ENCODE measurements at regions not wholly inside any gene's neighbourhood (a gene's known extent, or its start where the extent isn't known, plus 50 kb on each side); places are given as distances from the start of the nearest gene placed in this dataset.

- H3K4me3 ChIP-seq, result no peak overlapping the region
- in situ Hi-C loops (cut with MboI), result no loop called here
- POLR2A ChIA-PET, result no interaction called here
- H3K36me3 ChIP-seq (ENCODE audit: control insufficient read depth in 2 of 2, insufficient read depth in 2 of 2, low read length in 1 of 2), result no peaks in the 10 kb centered on the region
- FAIRE-seq (no peak), DNase-seq (ENCODE audit: low read depth, low spot score) (no peak), ATAC-seq (no peak)
- intact Hi-C loops (cut with micrococcal nuclease; ENCODE audit: unreplicated experiment), result no loop called here
- H3K27me3 ChIP-seq (replicated peaks in 1 of 2; ENCODE audit: control insufficient read depth in 2 of 2, insufficient read depth in 2 of 2, low read length in 1 of 2), result no peaks in the 10 kb centered on the region
- BruUV-seq (replicated peaks), result no TSS peak
- H3K4me1 ChIP-seq (ENCODE audit: control insufficient read depth, insufficient read depth, low read length), result no peaks in the 10 kb centered on the region
- H2AFZ ChIP-seq (ENCODE audit: control insufficient read depth, low read depth, low read length), result no peak overlapping the region
- CTCF ChIA-PET, result no interaction called here
- no peak overlapping the region for H3K27ac ChIP-seq (ENCODE audit: control insufficient read depth, insufficient read depth)
- no peak overlapping the region for H3K4me2 ChIP-seq (ENCODE audit: control insufficient read depth, insufficient read depth)
- H3K79me2 ChIP-seq (ENCODE audit: control insufficient read depth, insufficient read depth, low read length), result no peaks in the 10 kb centered on the region
- no peaks in the 10 kb centered on the region for H4K20me1 ChIP-seq (ENCODE audit: control insufficient read depth, insufficient read depth)
- no peak overlapping the region for H3K9ac ChIP-seq (ENCODE audit: control insufficient read depth, insufficient read depth, low read length)
- TF ChIP-seq DPF2 (IDR thresholded peaks at IDR 0.05) (no peak), MLLT1 (IDR thresholded peaks at IDR 0.05) (no peak), ZZZ3 (IDR thresholded peaks at IDR 0.05; ENCODE audit: control insufficient read depth, insufficient read length, low read depth) (no peak), CBX5 (IDR thresholded peaks at IDR 0.05; ENCODE audit: low read depth) (no peak), SMC3 (IDR thresholded peaks at IDR 0.05; ENCODE audit: borderline replicate concordance, low read length) (no peak), RUNX3 (IDR thresholded peaks at IDR 0.05; ENCODE audit: low read length) (no peak)
- RAD21 ChIA-PET (ENCODE audit: unreplicated experiment), result no interaction called here
- 0% methylated on average over 1 of the region's 1 CpG for WGBS (ENCODE audit: insufficient coverage, insufficient replicate concordance, low lambda C conversion rate, missing lambda C conversion rate)
- SMC1A ChIA-PET (ENCODE audit: uncharacterized antibody, unreplicated experiment), result interaction anchor here (0.6 to 0.8 kb wide), 2 partner anchors 98 to 261 kb away, joined by 3 read pairs; no protein-coding TSS in a partner anchor
- H3K9me3 ChIP-seq (replicated peaks; ENCODE audit: control insufficient read depth, insufficient read depth, low read length), result no peaks in the 10 kb centered on the region
Observed at GRCh38 chr20:52389606-52390005, 198.0 kb upstream of the ZFP64 start.

GRCh38 chr20:52383995-52384621 is 192.5 kb upstream of the ZFP64 start:
- Histone ChIP-seq H3K36me3 (ENCODE audit: control insufficient read depth in 2 of 2, insufficient read depth in 2 of 2, low read length in 1 of 2) (no peaks in the 10 kb centered on the region), H3K27ac (ENCODE audit: control insufficient read depth, insufficient read depth) (no peak overlapping the region), H3K4me2 (ENCODE audit: control insufficient read depth, insufficient read depth) (no peak overlapping the region), H4K20me1 (ENCODE audit: control insufficient read depth, insufficient read depth) (no peaks in the 10 kb centered on the region), H3K79me2 (ENCODE audit: control insufficient read depth, insufficient read depth, low read length) (no peaks in the 10 kb centered on the region), H3K27me3 (replicated peaks in 1 of 2; ENCODE audit: control insufficient read depth in 2 of 2, insufficient read depth in 2 of 2, low read length in 1 of 2) (no peaks in the 10 kb centered on the region), H3K9me3 (replicated peaks; ENCODE audit: control insufficient read depth, insufficient read depth, low read length) (no peaks in the 10 kb centered on the region), H2AFZ (ENCODE audit: control insufficient read depth, low read depth, low read length) (no peak overlapping the region), H3K4me3 (no peak overlapping the region), H3K4me1 (ENCODE audit: control insufficient read depth, insufficient read depth, low read length) (no peaks in the 10 kb centered on the region), H3K9ac (ENCODE audit: control insufficient read depth, insufficient read depth, low read length) (no peak overlapping the region)
- ChIA-PET SMC1A (ENCODE audit: uncharacterized antibody, unreplicated experiment) (interaction anchor here (0.6 to 0.8 kb wide), 2 partner anchors 255 to 259 kb away, joined by 4 to 5 read pairs; no protein-coding TSS in a partner anchor), POLR2A (no interaction called here), CTCF (interaction anchor here (1.0 to 1.4 kb wide), 2 partner anchors 19 to 72 kb away, joined by 3 to 7 read pairs; no protein-coding TSS in a partner anchor), RAD21 (ENCODE audit: unreplicated experiment) (no interaction called here)
- in situ Hi-C loops (cut with MboI) (loop anchor here (5.0 kb wide), 1 partner anchor 257 kb away; no protein-coding TSS in a partner anchor), intact Hi-C loops (cut with micrococcal nuclease; ENCODE audit: unreplicated experiment) (loop anchor here (5.0 kb wide), 1 partner anchor 742 kb away; no protein-coding TSS in a partner anchor)
- no peak for ATAC-seq
- WGBS (ENCODE audit: insufficient coverage, insufficient replicate concordance, low lambda C conversion rate, missing lambda C conversion rate), result 15% methylated on average over 10 of the region's 10 CpGs
- no peak for FAIRE-seq
- BruUV-seq (replicated peaks), result no TSS peak
- DNase-seq (ENCODE audit: low read depth, low spot score), result no peak
- TF ChIP-seq RAD51 (IDR thresholded peaks at IDR 0.05) (no peak), CHD2 (IDR thresholded peaks at IDR 0.05; ENCODE audit: borderline replicate concordance, low read depth, low read length) (no peak), BMI1 (IDR thresholded peaks at IDR 0.05; ENCODE audit: borderline replicate concordance) (no peak), IRF3 (IDR thresholded peaks at IDR 0.05) (no peak), SUZ12 (IDR thresholded peaks at IDR 0.05; ENCODE audit: unreplicated experiment) (no peak), RBBP5 (conservative IDR thresholded peaks at IDR 0.05) (no peak)

Measured in GM12878 (cell line).